ENCODE measurements at regions not wholly inside any gene's neighbourhood (a gene's known extent, or its start where the extent isn't known, plus 50 kb on each side); places are given as distances from the start of the nearest gene placed in this dataset.
"Not testable (repeated sequence)": the region's sequence is repeated elsewhere in the genome, so short reads cannot be mapped to it uniquely, and the experiment has no call there.

DNA sequence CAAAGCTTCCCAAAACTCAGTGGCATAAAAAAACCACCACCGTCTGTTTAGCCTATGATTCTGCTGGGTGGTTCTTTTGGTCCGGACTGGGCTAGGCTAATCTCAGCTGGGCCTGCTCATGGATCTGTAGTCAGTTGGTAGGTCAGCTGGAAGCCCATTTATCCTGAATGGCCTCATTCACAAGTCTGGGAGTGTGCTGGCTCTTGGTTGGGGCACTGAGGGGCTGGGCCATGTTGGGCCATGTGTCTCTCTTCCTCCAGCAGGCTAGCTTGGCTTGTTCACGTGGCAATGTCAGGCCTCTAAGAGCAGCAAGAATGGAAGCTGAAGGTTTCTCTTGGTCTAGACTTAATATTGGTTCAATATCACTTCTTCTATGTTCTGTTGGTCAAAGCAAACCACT, 95.7 kb upstream of the HS6ST1 start:
- DNase-seq (ENCODE audit: low read depth in 1 of 2, low spot score in 1 of 2), result no peak

GRCh38 chr2:128414946-128415778, 96.5 kb upstream of the HS6ST1 start:
- no peak for DNase-seq (ENCODE audit: low read depth in 1 of 2, low spot score in 1 of 2)

- no peak for DNase-seq (ENCODE audit: low read depth in 1 of 2, low spot score in 1 of 2)
Measured at GRCh38 chr2:128415779-128416061, 97.1 kb upstream of the HS6ST1 start.

DNA sequence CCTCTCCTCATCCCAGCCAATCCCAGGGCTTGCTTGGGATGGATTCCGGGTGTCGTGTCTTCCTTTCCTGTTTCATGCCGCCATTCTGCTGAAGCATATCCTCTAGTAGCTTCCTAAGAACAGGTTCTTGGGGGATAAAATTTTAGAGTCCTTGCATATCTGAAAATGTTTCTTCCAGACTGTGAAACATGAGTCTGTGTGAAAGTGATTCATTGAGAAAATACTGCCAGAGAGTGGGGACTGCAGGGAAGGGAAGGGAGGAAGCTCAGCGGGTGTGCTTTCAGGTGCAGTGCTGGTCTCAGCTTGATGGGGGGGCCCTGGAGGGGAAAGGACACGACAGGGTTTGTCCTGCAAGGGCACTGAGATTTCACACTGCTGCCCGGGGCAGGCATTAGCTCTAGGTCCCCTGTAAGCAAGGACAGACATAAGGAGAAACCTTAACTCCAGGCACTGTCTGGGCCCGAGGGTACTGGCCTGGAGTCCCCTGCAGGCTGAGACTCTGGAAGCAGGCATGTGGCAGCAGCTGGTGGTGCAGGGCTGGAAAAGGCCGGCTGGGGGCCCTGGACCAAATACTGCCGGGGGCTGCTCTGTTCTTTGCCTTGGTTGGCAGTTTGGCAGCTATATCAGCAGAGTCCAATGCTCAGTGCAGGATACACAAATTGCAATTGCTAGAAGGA, 97.6 kb upstream of the HS6ST1 start:
- DNase-seq (ENCODE audit: low read depth in 1 of 2, low spot score in 1 of 2), result no peak

- no peak for DNase-seq (ENCODE audit: low read depth in 1 of 2, low spot score in 1 of 2)
Measured at GRCh38 chr2:128416806-128417205, 98.1 kb upstream of the HS6ST1 start.

- DNase-seq (ENCODE audit: low read depth in 1 of 2, low spot score in 1 of 2), result not testable (repeated sequence)
Measured at GRCh38 chr2:128417264-128417663, 98.6 kb upstream of the HS6ST1 start.

- DNase-seq (ENCODE audit: low read depth in 1 of 2, low spot score in 1 of 2), result no peak
Measured at GRCh38 chr2:128420131-128420530, 101.5 kb upstream of the HS6ST1 start.

GRCh38 chr2:128420776-128421175, 102.1 kb upstream of the HS6ST1 start:
- no peak for DNase-seq (ENCODE audit: low read depth in 1 of 2, low spot score in 1 of 2)

DNA sequence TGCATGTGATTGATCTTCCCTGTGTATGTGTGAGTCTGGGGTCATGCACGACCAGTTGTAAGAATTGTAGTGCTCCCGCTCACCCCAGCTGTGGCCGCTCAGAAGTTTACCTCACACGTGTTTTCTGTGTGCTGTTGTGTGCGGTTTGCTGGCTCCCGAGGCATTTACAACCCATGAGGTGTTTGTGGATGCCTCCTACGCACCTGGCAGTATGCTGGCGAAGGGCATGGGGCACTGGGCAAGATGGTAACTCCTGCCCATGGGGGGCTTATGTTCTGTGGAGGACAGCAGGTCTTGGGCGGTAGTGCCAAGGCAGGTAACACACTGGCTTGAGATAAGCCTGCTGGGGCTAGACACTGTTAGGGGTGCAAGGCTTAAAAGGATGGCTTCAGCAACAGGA, 102.6 kb upstream of the HS6ST1 start:
- DNase-seq (ENCODE audit: low read depth in 1 of 2, low spot score in 1 of 2), result no peak

DNA sequence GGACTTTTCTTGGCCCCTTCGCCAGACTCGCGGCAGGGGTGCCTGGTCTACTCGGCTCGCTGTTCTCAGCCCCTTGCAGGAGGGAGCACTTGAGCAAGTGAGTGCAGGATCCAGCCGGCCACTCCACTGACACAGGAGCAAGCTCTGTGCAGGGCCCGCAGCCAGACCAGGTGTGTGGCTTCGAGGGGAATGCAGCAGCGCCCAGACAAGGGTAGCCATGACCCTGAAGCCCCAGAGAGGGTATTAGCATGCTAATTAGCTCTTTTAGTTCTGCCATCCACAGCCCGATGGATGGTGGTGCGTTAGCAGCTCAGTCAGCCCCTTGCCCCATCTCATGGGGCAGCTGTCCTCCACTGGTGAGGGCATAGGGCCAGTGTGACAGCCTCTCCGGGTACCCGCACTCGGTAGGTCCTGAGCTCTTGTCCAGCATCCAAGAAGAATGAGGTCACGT, 103.2 kb upstream of the HS6ST1 start:
- DNase-seq (ENCODE audit: low read depth in 1 of 2, low spot score in 1 of 2), result no peak

- no peak for DNase-seq (ENCODE audit: low read depth in 1 of 2, low spot score in 1 of 2)
Measured at GRCh38 chr2:128422571-128422970, 103.9 kb upstream of the HS6ST1 start.

DNA sequence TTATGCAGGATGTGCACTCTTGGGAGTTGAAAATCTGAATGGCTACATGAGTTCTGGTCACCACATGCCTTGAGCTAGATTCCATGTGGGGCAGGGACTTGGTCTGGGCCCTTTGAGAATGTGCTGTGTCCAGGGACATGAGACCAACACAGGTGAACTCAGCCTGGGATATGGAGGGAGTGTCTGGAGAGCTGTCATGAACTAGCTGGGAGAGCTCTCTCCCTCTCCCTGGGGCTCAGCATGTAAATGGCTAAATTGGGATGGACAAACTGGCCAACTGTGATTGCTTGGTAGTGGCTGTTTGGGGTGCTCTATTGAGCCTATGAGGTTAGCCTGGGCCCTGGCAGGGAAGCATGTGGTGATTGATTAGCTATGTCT, 105.1 kb upstream of the HS6ST1 start:
- DNase-seq (ENCODE audit: low read depth in 1 of 2, low spot score in 1 of 2), result no peak

GRCh38 chr2:128424406-128425171, 105.9 kb upstream of the HS6ST1 start:
- DNase-seq (ENCODE audit: low read depth in 1 of 2, low spot score in 1 of 2), result no peak

DNA sequence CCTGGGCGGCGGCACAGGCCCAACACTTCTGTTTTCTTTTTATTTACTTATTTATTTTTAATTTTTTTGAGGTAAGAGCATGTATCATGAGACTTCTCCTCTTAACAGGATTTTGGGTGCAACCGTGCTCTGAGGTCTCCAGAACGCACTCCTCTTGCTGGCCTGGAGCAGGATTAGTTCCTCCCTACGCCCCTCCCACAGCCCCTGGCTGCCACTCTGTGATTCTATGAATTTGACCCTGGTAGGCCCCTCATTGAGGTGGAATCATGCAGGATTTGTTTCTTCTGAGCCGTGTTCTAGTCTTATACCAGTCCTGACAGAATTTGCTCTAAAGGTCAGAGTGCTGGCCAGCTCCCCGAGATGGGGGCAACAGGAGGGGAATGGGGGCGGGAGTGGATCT, 106.5 kb upstream of the HS6ST1 start:
- no peak for DNase-seq (ENCODE audit: low read depth in 1 of 2, low spot score in 1 of 2)

GRCh38 chr2:128425731-128426620, 107.3 kb upstream of the HS6ST1 start:
- no peak for DNase-seq (ENCODE audit: low read depth in 1 of 2, low spot score in 1 of 2)

DNA sequence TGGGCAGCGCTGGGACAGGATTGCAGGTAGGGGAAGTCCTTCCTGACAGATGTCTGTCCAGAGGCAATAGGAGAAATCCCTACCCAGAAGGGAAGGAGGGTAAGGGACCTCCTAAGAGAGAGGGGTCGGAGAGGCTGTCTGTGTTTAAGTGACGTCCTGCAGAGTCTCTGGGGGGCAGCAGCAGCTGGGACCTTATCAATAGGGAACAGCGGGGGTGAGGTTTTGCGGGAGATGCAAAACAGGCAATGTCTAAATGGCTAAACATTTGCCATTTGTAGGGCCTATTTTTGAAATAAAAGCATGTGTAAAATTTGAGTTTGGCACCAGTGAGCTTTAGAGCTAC, 108.7 kb upstream of the HS6ST1 start:
- no peak for DNase-seq (ENCODE audit: low read depth in 1 of 2, low spot score in 1 of 2)

- DNase-seq (ENCODE audit: low read depth in 1 of 2, low spot score in 1 of 2), result no peak
Measured at GRCh38 chr2:128428415-128428814, 109.7 kb upstream of the HS6ST1 start.

- no peak for DNase-seq (ENCODE audit: low read depth in 1 of 2, low spot score in 1 of 2)
Measured at GRCh38 chr2:128432423-128432822, 113.8 kb upstream of the HS6ST1 start.

- DNase-seq (ENCODE audit: low read depth in 1 of 2, low spot score in 1 of 2), result no peak
Measured at GRCh38 chr2:128433911-128434550, 115.4 kb upstream of the HS6ST1 start.

DNA sequence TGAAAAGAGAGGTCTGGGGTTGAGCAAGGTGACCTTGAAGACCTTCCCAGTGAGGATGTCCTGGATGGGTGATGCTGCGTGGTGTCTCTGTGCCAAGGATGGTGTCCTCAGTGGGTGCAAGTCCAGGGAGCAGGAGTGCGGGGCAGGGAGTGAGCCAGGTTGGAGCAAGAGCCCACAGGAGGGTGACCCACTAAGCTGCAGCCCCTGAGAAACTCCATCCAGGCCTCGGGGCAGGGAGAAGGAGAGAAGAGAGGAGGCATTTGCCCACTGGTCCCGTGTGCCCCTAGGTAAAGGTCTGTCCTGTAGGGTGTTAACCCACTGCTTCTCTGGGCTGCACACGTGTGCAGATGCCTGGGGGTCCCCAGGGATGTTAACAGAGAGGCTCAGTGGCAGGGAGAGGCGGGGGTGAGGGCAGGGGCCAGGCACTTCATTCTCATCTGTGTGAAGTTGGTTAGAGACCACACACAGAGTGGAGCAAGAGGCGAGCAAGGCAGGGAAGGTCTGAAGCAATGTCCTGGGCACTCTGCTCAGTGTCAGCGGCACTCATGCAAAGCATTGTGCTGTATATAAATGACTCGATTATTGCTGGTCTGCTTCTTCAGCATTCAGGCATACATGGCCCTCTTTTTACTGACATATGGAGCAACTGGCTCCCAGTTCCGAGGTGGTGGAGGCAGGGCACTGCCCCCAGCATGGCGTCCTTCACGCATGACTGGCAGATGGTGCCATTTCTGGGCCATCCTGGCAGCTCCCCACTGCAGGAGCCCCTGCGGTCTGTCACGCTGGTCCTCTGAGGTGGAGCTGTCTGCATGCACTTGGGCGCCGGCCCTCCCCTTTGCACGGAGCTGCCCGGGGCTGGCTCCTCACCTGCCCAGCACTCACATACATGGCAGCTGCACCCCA, 117.2 kb upstream of the HS6ST1 start:
- DNase-seq (ENCODE audit: low read depth in 1 of 2, low spot score in 1 of 2), result no peak
